ENCODE measurements at regions not wholly inside any gene's neighbourhood (a gene's known extent, or its start where the extent isn't known, plus 50 kb on each side); places are given as distances from the start of the nearest gene placed in this dataset.

GRCh38 chr16:26386096-26386495, 680.6 kb upstream of the C16orf82 start:
- Histone ChIP-seq H3K27ac (no peak overlapping the region), H3K36me3 (no peaks in the 10 kb centered on the region), H3K27me3 (no peaks in the 10 kb centered on the region), H3K4me1 (no peaks in the 10 kb centered on the region), H3K9me3 (no peaks in the 10 kb centered on the region), H3K4me3 (no peak overlapping the region)
- intact Hi-C loops (cut with DNase I) = no loop called here
- TF ChIP-seq POLR2AphosphoS5 (IDR thresholded peaks at IDR 0.05) = no peak
- 23 to 37% methylated on average over 3 of the region's 3 CpGs for WGBS, 2 donors
- no peak for DNase-seq

GRCh38 chr16:26391833-26392232, 674.9 kb upstream of the C16orf82 start:
- Histone ChIP-seq H3K4me3 (no peak overlapping the region), H3K27ac (no peak overlapping the region), H3K36me3 (no peaks in the 10 kb centered on the region), H3K27me3 (no peaks in the 10 kb centered on the region), H3K9me3 (no peaks in the 10 kb centered on the region), H3K4me1 (no peaks in the 10 kb centered on the region)
- DNase-seq = no peak
- intact Hi-C loops (cut with DNase I) = no loop called here
- TF ChIP-seq POLR2A (IDR thresholded peaks at IDR 0.05) (no peak), POLR2AphosphoS5 (IDR thresholded peaks at IDR 0.05) (no peak), EP300 (IDR thresholded peaks at IDR 0.05) (no peak)
- TF ChIP-seq, protein P1, sequence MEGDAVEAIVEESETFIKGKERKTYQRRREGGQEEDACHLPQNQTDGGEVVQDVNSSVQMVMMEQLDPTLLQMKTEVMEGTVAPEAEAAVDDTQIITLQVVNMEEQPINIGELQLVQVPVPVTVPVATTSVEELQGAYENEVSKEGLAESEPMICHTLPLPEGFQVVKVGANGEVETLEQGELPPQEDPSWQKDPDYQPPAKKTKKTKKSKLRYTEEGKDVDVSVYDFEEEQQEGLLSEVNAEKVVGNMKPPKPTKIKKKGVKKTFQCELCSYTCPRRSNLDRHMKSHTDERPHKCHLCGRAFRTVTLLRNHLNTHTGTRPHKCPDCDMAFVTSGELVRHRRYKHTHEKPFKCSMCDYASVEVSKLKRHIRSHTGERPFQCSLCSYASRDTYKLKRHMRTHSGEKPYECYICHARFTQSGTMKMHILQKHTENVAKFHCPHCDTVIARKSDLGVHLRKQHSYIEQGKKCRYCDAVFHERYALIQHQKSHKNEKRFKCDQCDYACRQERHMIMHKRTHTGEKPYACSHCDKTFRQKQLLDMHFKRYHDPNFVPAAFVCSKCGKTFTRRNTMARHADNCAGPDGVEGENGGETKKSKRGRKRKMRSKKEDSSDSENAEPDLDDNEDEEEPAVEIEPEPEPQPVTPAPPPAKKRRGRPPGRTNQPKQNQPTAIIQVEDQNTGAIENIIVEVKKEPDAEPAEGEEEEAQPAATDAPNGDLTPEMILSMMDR (IDR thresholded peaks at IDR 0.05) = no peak

- Histone ChIP-seq H3K36me3 (no peaks in the 10 kb centered on the region), H3K27me3 (no peaks in the 10 kb centered on the region), H3K9me3 (no peaks in the 10 kb centered on the region), H3K27ac (no peak overlapping the region), H3K4me3 (no peak overlapping the region), H3K4me1 (no peaks in the 10 kb centered on the region)
- TF ChIP-seq, protein P1 (IDR thresholded peaks at IDR 0.05) = no peak
- no peak for TF ChIP-seq POLR2A (IDR thresholded peaks at IDR 0.05)
- no peak for TF ChIP-seq POLR2AphosphoS5 (IDR thresholded peaks at IDR 0.05)
- no peak for TF ChIP-seq EP300 (IDR thresholded peaks at IDR 0.05)
- no peak for DNase-seq
- WGBS, 2 donors = 69 to 71% methylated on average over 5 of the region's 5 CpGs
- intact Hi-C loops (cut with DNase I) = no loop called here
Observed at GRCh38 chr16:26394409-26394808, 672.3 kb upstream of the C16orf82 start.

GRCh38 chr16:26395700-26396099, 671.0 kb upstream of the C16orf82 start:
- 92 to 93% methylated on average over 13 of the region's 13 CpGs for WGBS, 2 donors
- no peak for DNase-seq
- intact Hi-C loops (cut with DNase I) = no loop called here
- H3K27ac ChIP-seq = no peak overlapping the region
- H3K4me3 ChIP-seq = no peak overlapping the region
- no peaks in the 10 kb centered on the region for H3K4me1 ChIP-seq
- TF ChIP-seq POLR2AphosphoS5 (IDR thresholded peaks at IDR 0.05) = no peak
- TF ChIP-seq, protein P1 (IDR thresholded peaks at IDR 0.05) = no peak
- no peak for TF ChIP-seq EP300 (IDR thresholded peaks at IDR 0.05)
- TF ChIP-seq POLR2A (IDR thresholded peaks at IDR 0.05) = no peak
- no peaks in the 10 kb centered on the region for H3K27me3 ChIP-seq
- no peaks in the 10 kb centered on the region for H3K9me3 ChIP-seq
- H3K36me3 ChIP-seq = no peaks in the 10 kb centered on the region

- intact Hi-C loops (cut with DNase I) = no loop called here
- DNase-seq = no peak
- Histone ChIP-seq H3K36me3 (no peaks in the 10 kb centered on the region), H3K27me3 (no peaks in the 10 kb centered on the region), H3K4me1 (no peaks in the 10 kb centered on the region), H3K4me3 (no peak overlapping the region), H3K27ac (no peak overlapping the region), H3K9me3 (no peaks in the 10 kb centered on the region)
- TF ChIP-seq EP300 (IDR thresholded peaks at IDR 0.05) = no peak
- TF ChIP-seq, protein P1 (IDR thresholded peaks at IDR 0.05) = no peak
- TF ChIP-seq POLR2A (IDR thresholded peaks at IDR 0.05) = no peak
- no peak for TF ChIP-seq POLR2AphosphoS5 (IDR thresholded peaks at IDR 0.05)
- WGBS, 2 donors = 41 to 55% methylated on average over 3 of the region's 3 CpGs
Observed at GRCh38 chr16:26396511-26397235, 670.1 kb upstream of the C16orf82 start.
